Motor neuron (in vitro differentiated cells): ENCODE measurements at regions not wholly inside any gene's neighbourhood (a gene's known extent, or its start where the extent isn't known, plus 50 kb on each side); places are given as distances from the start of the nearest gene placed in this dataset.

Source experiments
- ATAC-seq, 8 experiments: fragments of 200-7000 bp; cut with Tn5 transposase; replicated peaks in 6 of 8; 2 replicates each; pipeline ENCODE4 v1.8.0; 2021; ENCODE audit warnings: mild to moderate bottlenecking in 8 of 8, moderate library complexity in 8 of 8
- H3K27ac ChIP-seq, 2 donors: fragments of 250-450 bp; sonication (Bioruptor Pico); 2 replicates each; pipeline ENCODE4 v1.9.0; 2021; ENCODE audit warnings: antibody characterized with exemption in 2 of 2, mild to moderate bottlenecking in 2 of 2, moderate library complexity in 1 of 2
- H3K4me1 ChIP-seq, 2 donors: fragments of 250-450 bp; sonication (Bioruptor Pico); replicated peaks in 1 of 2; 2 replicates each; pipeline ENCODE4 v1.6.1; 2021; ENCODE audit warnings: antibody characterized with exemption in 2 of 2, mild to moderate bottlenecking in 2 of 2, moderate library complexity in 1 of 2
- H3K4me3 ChIP-seq, 5 donors: fragments of 250-450 bp; sonication (Bioruptor Pico); 2 replicates each; pipeline ENCODE4 v1.9.0; 2021; ENCODE audit warnings: antibody characterized with exemption in 5 of 5, mild to moderate bottlenecking in 5 of 5, moderate library complexity in 4 of 5
- WGBS, 10 experiments: fragments of 450-650 bp; shearing (Covaris generic); methylation state at CpG; one replicate each; pipeline ENCODE4 v1.0.0; 2022; 5-methylcytosine and 5-hydroxymethylcytosine counted together
- in situ Hi-C, 9 experiments: fragments of 400-800 bp; cut with MboI; loops; one replicate each; pipeline ENCODE4 v1.15.0; 2021; ENCODE audit warnings: low sequenced_read_pairs in 9 of 9, low pct_unique_long_range_greater_than_20kb in 2 of 9; ENCODE audit not compliant: unreplicated experiment in 9 of 9

DNA sequence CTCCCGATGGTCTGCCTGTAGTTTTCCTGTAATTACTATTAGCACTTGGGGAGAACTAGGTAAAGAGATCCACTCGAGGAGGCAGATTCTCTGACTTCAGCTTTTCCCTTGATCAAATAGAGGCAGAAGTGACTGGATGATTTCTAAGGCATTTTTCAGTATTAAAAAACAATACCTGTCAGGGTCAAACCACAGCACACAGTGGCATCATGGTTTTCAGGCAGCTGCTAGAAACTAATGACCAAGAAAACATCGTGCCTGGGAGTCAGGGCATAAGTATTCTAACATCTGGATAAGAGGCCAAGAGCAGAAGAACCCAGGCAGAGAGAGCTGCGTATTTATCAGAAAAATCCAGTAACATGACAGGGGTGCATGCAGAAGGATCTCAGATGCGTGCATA, 419.9 kb downstream of the TUSC7 start:
- Histone ChIP-seq H3K27ac (no peak overlapping the region), H3K4me1 (peaks cover 18 to 53% of the 10 kb centered on the region in 2 donors), H3K4me3 (no peak overlapping the region)
- peak in 4 of 8 experiments; percentile 21 to 70 (median 30) for ATAC-seq
- in situ Hi-C loops, result no loop called here
- 0 to 100% (median 67%) methylated on average over 1 to 5 of the region's 5 CpGs; no CpG with 5 or more reads in 1 of the 10 experiments for WGBS, 10 experiments

DNA sequence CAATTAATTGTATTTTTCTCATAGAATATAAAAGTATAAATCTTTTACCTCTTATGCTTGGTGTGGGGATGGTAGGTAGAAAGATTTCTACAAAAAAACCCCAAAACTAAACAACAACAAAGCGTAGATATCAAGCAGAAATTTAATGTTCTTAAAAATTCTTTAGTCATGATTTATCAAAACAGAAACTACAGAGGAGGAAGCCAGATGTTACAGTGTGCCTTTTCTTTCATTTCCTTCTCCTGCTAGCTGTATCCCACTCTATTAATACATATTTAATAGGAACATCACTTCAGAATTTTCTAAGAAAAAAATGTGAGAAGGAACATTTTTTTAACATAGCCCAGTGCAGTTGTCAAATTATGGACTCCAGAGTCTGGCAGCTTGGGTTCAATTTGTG, 420.6 kb downstream of the TUSC7 start:
- 0% methylated on average over 1 of the region's 1 CpG; no CpG with 5 or more reads in 2 of the 10 experiments for WGBS, 10 experiments
- Histone ChIP-seq H3K27ac (no peak overlapping the region), H3K4me3 (no peak overlapping the region), H3K4me1 (peaks cover 21 to 58% of the 10 kb centered on the region in 2 donors)
- no peak for ATAC-seq
- in situ Hi-C loops, result no loop called here

DNA sequence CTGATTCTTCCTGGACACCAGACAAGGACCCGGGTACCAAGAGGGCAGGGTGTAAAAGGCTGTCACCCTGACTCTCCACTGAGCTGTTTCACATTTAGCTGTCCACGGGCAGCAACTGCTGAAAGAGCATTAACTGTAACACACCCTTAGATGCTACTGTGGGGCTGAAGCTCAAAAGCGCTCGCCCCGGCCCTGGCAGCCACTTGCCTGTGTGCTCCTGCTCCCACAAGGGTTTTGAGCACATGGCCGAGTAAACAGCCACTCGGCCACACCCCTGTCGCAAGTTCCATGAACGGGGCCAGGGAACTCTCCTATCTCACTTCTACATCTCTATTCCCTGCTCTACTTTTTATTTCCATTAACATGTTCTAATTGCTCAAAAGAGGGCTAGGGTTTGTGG, 421.7 kb downstream of the TUSC7 start:
- peak in 4 of 8 experiments; percentile 17 to 64 (median 34) for ATAC-seq
- peaks cover 21 to 64% of the 10 kb centered on the region in 2 donors for H3K4me1 ChIP-seq
- H3K4me3 ChIP-seq, result no peak overlapping the region
- in situ Hi-C loops, result no loop called here
- WGBS, 10 experiments, result 40 to 100% (median 80%) methylated on average over 1 to 3 of the region's 9 CpGs; no CpG with 5 or more reads in 5 of the 10 experiments
- H3K27ac ChIP-seq, result no peak overlapping the region

DNA sequence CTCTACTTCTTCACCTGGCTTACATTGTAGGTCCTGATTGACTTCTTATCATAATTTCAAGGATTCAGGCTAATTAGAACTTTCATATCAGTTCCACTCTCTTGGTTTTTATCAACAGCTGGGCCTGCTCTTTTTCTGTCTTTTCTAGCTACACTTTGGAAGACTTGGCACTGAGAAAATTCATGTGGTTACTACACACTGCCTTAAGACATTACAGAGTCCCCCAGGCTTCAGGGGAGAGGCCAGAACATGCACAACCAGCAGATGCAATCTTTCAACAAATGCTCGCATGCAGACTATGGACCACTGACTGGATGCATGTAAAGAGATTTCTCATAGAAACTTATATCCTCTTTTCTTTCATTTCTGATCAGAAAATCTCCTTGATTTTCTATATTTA, 423.5 kb downstream of the TUSC7 start:
- in situ Hi-C loops, result no loop called here
- peaks cover 26 to 56% of the 10 kb centered on the region in 2 donors for H3K4me1 ChIP-seq
- WGBS, 10 experiments, result 25 to 100% (median 100%) methylated on average over 1 of the region's 1 CpG; no CpG with 5 or more reads in 3 of the 10 experiments
- no peak overlapping the region for H3K4me3 ChIP-seq
- no peak for ATAC-seq
- no peak overlapping the region for H3K27ac ChIP-seq

DNA sequence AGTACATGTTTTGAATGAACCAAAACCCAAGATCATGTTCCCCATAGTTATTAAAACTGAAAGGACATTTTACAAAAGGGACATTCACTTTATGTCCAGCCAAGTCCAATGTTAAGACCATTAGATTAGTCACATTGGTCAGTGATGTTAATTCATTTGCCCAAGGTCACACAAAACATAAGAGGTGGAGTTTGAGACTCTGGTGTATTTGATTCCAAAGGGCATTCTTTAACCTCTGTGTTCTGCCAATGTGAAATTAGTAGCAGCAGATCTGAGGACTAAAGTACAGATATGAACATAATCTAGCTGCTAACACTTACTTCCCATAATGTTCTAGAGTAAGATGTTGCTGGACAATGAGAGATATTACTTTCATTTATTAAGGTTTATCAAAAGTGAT, 425.6 kb downstream of the TUSC7 start:
- Histone ChIP-seq H3K4me1 (peaks cover 19 to 35% of the 10 kb centered on the region in 2 donors), H3K27ac (no peak overlapping the region)
- no peak for ATAC-seq

DNA sequence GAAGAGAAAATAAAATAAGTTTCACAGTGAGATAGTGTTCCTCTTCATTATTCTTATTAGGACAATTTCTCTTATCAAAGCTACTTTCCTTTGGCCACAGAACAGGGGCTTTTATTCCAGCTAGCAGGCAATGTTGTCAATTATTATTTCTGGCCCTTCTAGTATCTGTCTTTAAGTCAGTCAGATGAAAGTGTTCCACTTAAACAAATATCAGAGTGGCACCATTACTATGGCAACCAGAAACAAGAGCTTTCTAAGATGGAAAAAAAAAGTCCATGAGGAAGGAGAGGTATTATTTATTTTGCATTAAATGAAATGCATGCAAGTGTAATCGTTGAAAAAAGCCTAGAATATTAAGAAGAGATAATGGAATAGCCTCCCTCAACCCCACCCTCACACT, 426.4 kb downstream of the TUSC7 start:
- H3K27ac ChIP-seq, result no peak overlapping the region
- ATAC-seq, result no peak
- no peak overlapping the region for H3K4me3 ChIP-seq
- peaks cover 15 to 27% of the 10 kb centered on the region in 2 donors for H3K4me1 ChIP-seq
- 0 to 100% (median 75%) methylated on average over 1 of the region's 1 CpG; no CpG with 5 or more reads in 1 of the 10 experiments for WGBS, 10 experiments
- in situ Hi-C loops, result no loop called here

More for the DNA sequence above, 425.6 kb downstream of the TUSC7 start:
- H3K4me3 ChIP-seq, result no peak overlapping the region
- in situ Hi-C loops, result no loop called here

DNA sequence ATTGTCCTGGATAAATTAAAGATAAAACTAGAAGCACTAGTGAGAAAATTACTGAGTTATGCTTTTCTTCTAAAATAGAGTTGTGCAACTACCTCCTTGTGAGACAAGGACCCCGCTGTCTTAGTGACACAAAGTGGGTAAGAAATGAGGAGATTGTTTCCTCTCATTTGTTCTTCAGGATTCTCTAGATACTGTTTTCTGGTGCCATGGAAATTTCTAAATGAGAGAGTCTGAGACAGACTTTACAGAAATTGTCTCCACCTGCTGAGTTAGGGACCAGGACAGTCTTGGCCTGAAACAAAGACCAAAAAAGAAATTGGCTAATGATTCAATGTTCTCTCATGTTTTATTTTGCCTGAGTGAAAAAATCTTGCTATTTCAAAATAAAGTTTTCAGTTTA, 427.5 kb downstream of the TUSC7 start:
- in situ Hi-C loops, result no loop called here
- Histone ChIP-seq H3K27ac (no peak overlapping the region), H3K4me3 (no peak overlapping the region), H3K4me1 (peaks cover 11 to 19% of the 10 kb centered on the region in 2 donors)
- ATAC-seq, result peak in 1 of 8 experiments; percentile 57
- WGBS, 10 experiments, result 0 to 100% (median 71%) methylated on average over 1 of the region's 1 CpG; no CpG with 5 or more reads in 3 of the 10 experiments

DNA sequence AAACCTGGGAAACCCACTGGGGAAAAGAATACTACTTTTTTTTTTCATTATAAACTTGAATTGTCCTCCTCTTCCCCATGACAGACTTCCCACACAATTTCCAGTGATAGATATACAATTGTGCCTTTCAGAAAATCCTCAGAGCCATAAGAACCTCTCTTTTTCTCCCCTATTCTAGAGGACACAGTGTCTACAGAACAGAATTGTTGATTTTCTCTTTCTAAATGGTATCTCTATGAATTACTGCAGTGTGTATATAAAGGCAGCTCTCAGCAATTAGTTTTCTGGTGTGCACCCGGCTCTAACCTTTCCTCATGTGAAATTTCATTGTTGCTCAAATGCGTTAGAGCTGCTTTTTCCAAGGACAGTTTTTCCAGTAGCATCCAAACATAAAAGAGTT, 430.1 kb downstream of the TUSC7 start:
- H3K4me1 ChIP-seq, result peaks cover 9 to 23% of the 10 kb centered on the region in 2 donors
- no peak overlapping the region for H3K4me3 ChIP-seq
- no peak overlapping the region for H3K27ac ChIP-seq
- ATAC-seq, result peak in 3 of 8 experiments; percentile 18 to 61 (median 44)
- WGBS, 10 experiments, result 7 to 92% (median 68%) methylated on average over 1 to 2 of the region's 2 CpGs; no CpG with 5 or more reads in 1 of the 10 experiments
- in situ Hi-C loops, result no loop called here

DNA sequence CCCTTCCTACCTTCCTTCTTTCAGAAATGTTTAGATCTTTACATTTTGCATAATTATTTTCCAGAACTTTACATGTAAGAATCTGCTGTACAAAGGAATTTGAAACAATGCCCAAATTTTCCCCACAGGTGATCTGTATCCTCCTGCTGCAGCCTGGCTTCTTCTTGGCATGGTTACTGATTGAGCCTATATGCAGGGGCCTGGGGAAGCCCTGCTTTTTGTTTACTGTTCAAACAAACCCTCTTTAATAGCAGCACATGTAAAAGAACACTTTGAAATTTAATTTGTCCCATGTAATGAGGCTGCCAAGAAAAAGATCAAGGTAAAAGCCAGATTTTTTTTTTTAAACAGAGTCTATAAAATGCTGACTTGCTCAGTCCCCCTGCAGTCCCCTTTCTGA, 432.2 kb downstream of the TUSC7 start:
- no peak overlapping the region for H3K27ac ChIP-seq
- H3K4me3 ChIP-seq, result no peak overlapping the region
- peaks cover 8 to 21% of the 10 kb centered on the region in 2 donors for H3K4me1 ChIP-seq
- in situ Hi-C loops, result no loop called here
- ATAC-seq, result peak in 1 of 8 experiments; percentile 36

DNA sequence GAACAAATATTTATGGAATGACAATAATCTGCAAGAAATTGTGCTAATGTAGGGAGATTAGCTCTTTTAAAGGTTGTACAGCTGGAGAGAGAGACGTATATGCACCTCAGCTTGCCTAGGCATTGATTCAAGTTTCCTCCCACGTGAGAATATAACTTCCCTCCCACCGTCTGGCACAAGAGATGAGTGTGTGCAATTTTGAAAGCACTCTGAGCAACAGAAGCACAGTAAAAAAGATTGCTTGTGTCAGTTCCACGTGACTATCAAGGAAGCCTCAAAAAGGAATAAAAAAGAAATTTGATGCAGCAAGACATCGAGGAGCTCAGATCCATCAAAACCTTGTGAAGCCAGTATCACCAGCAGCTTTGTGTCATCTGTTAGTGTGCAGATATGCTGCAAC, 435.3 kb downstream of the TUSC7 start:
- Histone ChIP-seq H3K4me1 (peaks cover 0 to 21% of the 10 kb centered on the region in 2 donors), H3K27ac (no peak overlapping the region), H3K4me3 (no peak overlapping the region)
- in situ Hi-C loops, result no loop called here
- 16 to 91% (median 81%) methylated on average over 1 to 5 of the region's 5 CpGs; no CpG with 5 or more reads in 3 of the 10 experiments for WGBS, 10 experiments
- ATAC-seq, result peak in 2 of 8 experiments; percentile 34 to 70

DNA sequence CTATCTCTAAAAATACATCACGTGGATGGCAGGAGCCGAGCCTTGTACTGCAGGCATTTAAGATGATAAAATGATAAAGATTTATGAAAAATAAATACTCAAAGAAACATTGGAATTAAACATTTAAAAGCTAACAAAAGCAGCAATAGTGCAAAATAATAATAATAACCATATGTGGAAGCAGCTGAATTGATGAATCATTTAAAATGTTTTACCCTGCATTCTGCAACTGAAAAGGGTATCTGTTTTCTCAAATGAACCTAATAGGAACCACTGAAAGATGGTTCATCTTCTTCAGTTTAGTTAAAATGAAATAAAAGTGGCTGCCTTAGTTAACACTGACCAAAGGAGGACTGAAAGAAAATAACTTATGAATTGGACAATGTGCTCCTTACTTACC, 436.1 kb downstream of the TUSC7 start:
- Histone ChIP-seq H3K4me3 (no peak overlapping the region), H3K27ac (no peak overlapping the region), H3K4me1 (peaks cover 0 to 21% of the 10 kb centered on the region in 2 donors)
- ATAC-seq, result no peak
- WGBS, 10 experiments, result 0 to 100% (median 56%) methylated on average over 1 to 2 of the region's 2 CpGs; no CpG with 5 or more reads in 2 of the 10 experiments
- in situ Hi-C loops, result no loop called here

DNA sequence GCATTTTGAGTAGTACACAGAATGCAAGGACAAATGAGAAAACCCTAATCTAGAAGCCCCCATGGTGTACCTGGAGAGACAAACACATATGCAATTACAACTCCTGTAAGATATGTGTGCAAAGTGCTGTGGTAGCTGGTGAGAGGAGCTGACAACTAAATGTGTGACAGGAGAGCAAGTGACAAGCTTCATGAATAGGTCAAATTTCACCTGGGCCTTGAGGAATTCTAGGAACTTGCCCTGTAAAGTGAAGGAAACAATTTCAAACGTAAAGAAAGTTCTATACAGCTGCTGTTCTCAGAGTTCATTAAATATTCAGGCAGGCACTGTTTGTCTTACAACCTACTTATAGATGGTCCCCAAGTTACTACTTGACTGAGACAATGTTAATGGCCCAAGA, 437.0 kb downstream of the TUSC7 start:
- peaks cover 0 to 21% of the 10 kb centered on the region in 2 donors for H3K4me1 ChIP-seq
- in situ Hi-C loops, result no loop called here
- no peak overlapping the region for H3K4me3 ChIP-seq
- no peak overlapping the region for H3K27ac ChIP-seq
- WGBS, 10 experiments, result 0 to 71% methylated on average over 1 of the region's 1 CpG; no CpG with 5 or more reads in 8 of the 10 experiments
- ATAC-seq, result no peak

DNA sequence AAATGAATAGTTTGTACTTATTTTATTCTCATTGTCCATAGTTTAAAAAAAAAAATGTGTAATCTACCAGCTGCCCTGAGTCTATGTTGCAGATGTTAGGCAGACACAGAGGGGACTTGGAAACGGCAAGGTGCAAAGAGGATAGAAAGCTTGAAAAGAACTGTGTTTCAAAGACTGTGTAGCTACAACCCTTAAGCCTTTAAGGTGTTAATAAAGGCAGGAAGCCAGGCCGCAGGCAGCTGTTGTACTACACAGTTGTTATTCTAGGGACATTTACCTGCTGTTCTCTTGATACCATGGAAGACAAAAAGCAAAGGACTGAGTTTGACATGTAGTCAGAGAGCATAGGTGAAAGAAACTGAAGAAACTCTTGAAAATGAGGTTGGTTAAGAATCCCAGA, 440.0 kb downstream of the TUSC7 start:
- H3K4me3 ChIP-seq, result no peak overlapping the region
- no peak overlapping the region for H3K27ac ChIP-seq
- no peak for ATAC-seq
- 0 to 85% (median 60%) methylated on average over 1 to 2 of the region's 2 CpGs; no CpG with 5 or more reads in 1 of the 10 experiments for WGBS, 10 experiments
- in situ Hi-C loops, result no loop called here
- peaks cover 0 to 9% of the 10 kb centered on the region in 2 donors for H3K4me1 ChIP-seq

DNA sequence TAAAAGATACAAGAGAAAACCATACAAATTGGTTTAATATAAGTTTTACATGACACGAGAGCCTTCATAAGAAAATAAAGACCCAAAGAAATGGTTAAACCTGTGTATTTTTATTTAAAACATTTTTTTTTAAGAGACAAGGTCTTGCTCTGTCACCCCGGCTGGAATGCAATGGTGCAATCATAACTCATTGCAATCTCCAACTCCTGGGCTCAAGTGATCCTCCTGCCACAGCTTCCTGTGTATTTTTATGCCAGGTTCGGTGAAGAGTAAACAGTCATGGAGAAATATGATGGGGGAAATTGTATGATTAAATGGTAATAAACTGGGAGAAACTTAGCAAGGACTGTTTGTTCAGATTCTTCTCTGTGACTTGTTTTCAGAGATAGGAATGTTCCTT, 441.0 kb downstream of the TUSC7 start:
- 5 to 100% (median 66%) methylated on average over 1 to 3 of the region's 3 CpGs for WGBS, 10 experiments
- in situ Hi-C loops, result no loop called here
- ATAC-seq, result no peak
- Histone ChIP-seq H3K27ac (no peak overlapping the region), H3K4me1 (peaks cover 0 to under 1% of the 10 kb centered on the region in 2 donors), H3K4me3 (no peak overlapping the region)
